Progenitor cell of endocrine pancreas (in vitro differentiated cells): ENCODE measurements at regions not wholly inside any gene's neighbourhood (a gene's known extent, or its start where the extent isn't known, plus 50 kb on each side); places are given as distances from the start of the nearest gene placed in this dataset.

ENCODE experiments used
- DNase-seq: peaks from one replicate; pipeline ENCODE4 v3.0.0; 2021; ENCODE audit warnings: low spot score; ENCODE audit not compliant: unreplicated experiment
- H3K27ac Mint-ChIP-seq: 2 replicates; pipeline ENCODE4 v1.8.0; 2021; ENCODE audit warnings: mild to moderate bottlenecking, moderate library complexity, mixed read lengths
- H3K27me3 Mint-ChIP-seq: 2 replicates; pipeline ENCODE4 v1.8.0; 2021; ENCODE audit warnings: mixed read lengths
- H3K36me3 Mint-ChIP-seq: 2 replicates; pipeline ENCODE4 v1.8.0; 2022; ENCODE audit warnings: mixed read lengths; ENCODE audit not compliant: insufficient read depth
- H3K4me1 Mint-ChIP-seq: 2 replicates; pipeline ENCODE4 v1.8.0; 2021; ENCODE audit warnings: low read depth, mixed read lengths
- H3K4me3 Mint-ChIP-seq: 2 replicates; pipeline ENCODE4 v1.8.0; 2021; ENCODE audit warnings: low read depth, mild to moderate bottlenecking, moderate library complexity, mixed read lengths
- H3K9me3 Mint-ChIP-seq: 2 replicates; pipeline ENCODE4 v1.8.0; 2021; ENCODE audit warnings: low read depth, mixed read lengths
- TF ChIP-seq, protein P1 (sequence below): fragments of 200-600 bp; sonication (generic); IDR thresholded peaks from one replicate; pipeline ENCODE4 v1.5.0; 2021; ENCODE audit warnings: antibody characterized with exemption, mild to moderate bottlenecking; ENCODE audit not compliant: unreplicated experiment

DNA sequence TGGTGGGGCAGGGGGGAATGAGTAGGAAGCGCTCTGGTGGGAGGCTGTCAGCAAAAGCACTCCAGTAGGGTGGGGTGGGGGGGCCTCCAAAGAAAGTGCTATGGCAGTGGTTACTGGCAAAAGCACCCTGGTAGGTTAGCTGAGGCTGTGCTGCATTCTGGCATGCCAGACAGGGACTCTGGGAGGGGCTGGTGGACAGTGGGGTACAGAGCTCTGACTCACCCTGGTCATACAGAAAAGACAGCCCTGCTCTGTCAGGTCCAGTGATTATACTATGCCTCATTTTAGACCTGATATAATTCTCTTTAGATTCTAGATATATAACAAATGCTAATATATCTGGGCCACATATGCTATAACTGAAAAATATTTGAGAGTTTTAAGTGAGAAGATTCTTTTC is 82.8 kb upstream of the CPNE4 start:
- peaks cover 8% of the 10 kb centered on the region for H3K9me3 Mint-ChIP-seq
- H3K4me3 Mint-ChIP-seq, result no peak overlapping the region
- no peak for DNase-seq
- H3K36me3 Mint-ChIP-seq, result no peaks in the 10 kb centered on the region
- no peak overlapping the region for H3K27ac Mint-ChIP-seq
- H3K27me3 Mint-ChIP-seq, result no peaks in the 10 kb centered on the region
- TF ChIP-seq, protein P1, sequence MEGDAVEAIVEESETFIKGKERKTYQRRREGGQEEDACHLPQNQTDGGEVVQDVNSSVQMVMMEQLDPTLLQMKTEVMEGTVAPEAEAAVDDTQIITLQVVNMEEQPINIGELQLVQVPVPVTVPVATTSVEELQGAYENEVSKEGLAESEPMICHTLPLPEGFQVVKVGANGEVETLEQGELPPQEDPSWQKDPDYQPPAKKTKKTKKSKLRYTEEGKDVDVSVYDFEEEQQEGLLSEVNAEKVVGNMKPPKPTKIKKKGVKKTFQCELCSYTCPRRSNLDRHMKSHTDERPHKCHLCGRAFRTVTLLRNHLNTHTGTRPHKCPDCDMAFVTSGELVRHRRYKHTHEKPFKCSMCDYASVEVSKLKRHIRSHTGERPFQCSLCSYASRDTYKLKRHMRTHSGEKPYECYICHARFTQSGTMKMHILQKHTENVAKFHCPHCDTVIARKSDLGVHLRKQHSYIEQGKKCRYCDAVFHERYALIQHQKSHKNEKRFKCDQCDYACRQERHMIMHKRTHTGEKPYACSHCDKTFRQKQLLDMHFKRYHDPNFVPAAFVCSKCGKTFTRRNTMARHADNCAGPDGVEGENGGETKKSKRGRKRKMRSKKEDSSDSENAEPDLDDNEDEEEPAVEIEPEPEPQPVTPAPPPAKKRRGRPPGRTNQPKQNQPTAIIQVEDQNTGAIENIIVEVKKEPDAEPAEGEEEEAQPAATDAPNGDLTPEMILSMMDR, result no peak
- H3K4me1 Mint-ChIP-seq, result peaks cover 2% of the 10 kb centered on the region

DNA sequence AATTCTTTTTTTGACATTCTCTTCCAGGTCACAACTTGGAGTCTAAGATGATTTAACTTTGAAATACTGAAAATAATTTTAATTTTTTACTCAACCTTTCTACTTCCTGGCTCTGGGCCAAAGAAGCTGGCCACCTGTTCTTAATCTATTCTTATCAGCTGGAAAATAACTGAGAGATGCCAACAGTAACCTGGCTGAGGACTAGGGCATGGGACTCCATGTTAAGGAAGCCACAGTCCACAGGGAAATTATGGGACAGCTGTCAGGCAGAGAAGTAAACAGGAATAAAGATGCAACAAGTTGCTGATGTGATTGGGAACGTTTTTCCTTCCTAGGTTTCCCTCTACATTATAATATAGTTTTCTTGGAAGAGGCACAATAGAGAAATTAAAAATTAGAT is 84.7 kb upstream of the CPNE4 start:
- Mint-ChIP-seq H3K36me3 (no peaks in the 10 kb centered on the region), H3K4me3 (no peak overlapping the region), H3K4me1 (no peaks in the 10 kb centered on the region), H3K27ac (no peak overlapping the region), H3K9me3 (peaks cover 10% of the 10 kb centered on the region), H3K27me3 (no peaks in the 10 kb centered on the region)
- TF ChIP-seq, protein P1, result no peak
- no peak for DNase-seq

DNA sequence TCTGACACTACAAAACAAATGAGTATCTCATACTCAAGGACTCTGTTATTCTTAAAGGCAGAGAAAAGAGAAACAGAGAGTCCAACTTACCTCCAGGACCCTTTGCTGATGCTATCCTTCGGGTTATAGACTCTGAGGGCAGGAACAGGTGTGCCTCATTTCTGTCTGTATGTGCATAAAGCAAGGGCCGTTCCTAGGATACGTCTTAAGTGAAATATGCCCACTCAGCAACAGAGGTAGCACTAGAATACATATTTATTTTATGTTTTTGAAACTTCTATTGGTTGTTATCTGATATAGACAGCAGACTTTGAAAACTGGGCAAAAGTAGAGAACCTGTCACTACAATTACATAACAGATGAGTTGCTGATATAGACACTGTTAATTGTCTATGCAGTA is 89.3 kb upstream of the CPNE4 start:
- H3K27ac Mint-ChIP-seq, result no peak overlapping the region
- H3K9me3 Mint-ChIP-seq, result peaks cover 4% of the 10 kb centered on the region
- H3K4me1 Mint-ChIP-seq, result no peaks in the 10 kb centered on the region
- DNase-seq, result no peak
- H3K36me3 Mint-ChIP-seq, result no peaks in the 10 kb centered on the region
- H3K27me3 Mint-ChIP-seq, result no peaks in the 10 kb centered on the region
- TF ChIP-seq, protein P1, result no peak
- H3K4me3 Mint-ChIP-seq, result no peak overlapping the region

DNA sequence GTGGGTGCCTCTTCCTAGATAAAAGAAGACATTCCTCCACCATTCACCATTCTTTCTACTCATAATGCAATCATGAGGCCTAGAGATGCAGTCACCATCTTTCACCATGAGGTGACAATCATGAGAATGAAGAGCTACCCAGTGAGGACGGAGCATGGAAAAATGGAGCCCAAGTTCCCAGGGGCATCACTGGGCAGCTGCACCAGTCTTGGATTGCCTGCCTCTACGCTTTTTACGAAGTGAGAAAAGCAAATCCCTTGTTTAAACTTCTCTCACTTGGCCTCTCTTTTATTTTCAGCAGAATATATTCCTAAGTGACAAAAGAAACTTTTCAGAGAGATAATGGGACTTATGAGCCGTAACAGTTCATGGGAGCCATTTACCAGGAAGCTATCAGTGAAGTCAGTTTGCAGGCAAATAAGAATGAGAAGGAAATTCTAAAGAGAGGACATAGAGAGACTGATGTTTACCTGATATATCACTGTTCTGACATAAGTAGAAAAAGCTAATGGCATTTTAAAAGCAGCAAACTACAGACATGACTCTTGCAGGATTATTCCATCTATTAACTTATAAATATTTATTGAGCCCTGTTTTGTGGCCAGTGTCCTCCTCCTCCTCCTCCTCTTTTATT is 90.0 kb upstream of the CPNE4 start:
- no peak for DNase-seq
- TF ChIP-seq, protein P1, result no peak
- H3K27me3 Mint-ChIP-seq, result no peaks in the 10 kb centered on the region
- H3K36me3 Mint-ChIP-seq, result no peaks in the 10 kb centered on the region
- H3K9me3 Mint-ChIP-seq, result peaks cover 4% of the 10 kb centered on the region
- H3K4me1 Mint-ChIP-seq, result no peaks in the 10 kb centered on the region
- H3K4me3 Mint-ChIP-seq, result no peak overlapping the region
- no peak overlapping the region for H3K27ac Mint-ChIP-seq

DNA sequence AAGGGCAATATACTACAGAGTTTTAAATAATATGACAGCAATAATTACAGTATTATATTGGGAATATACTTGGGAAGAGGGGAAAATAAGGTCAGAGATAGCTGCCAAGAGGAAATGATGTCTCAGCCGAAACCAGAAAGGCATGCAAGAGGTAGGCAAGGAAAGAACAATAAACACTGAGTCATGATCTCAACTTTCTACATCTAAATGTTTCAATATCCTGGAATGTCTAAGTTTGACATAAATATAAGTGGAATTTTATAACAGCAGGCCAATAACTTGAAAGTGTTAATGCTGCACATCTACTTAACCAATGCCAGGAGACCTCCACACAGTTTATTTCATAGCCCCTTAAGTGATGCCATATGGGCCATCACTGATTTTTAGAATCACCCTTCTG is 99.8 kb upstream of the CPNE4 start:
- H3K27me3 Mint-ChIP-seq, result no peaks in the 10 kb centered on the region
- H3K9me3 Mint-ChIP-seq, result no peaks in the 10 kb centered on the region
- peaks cover 2% of the 10 kb centered on the region for H3K36me3 Mint-ChIP-seq
- no peak overlapping the region for H3K27ac Mint-ChIP-seq
- peaks cover 10% of the 10 kb centered on the region for H3K4me1 Mint-ChIP-seq
- TF ChIP-seq, protein P1, result no peak
- no peak overlapping the region for H3K4me3 Mint-ChIP-seq
- DNase-seq, result no peak
